OCI-LY7 (cell line): ENCODE measurements at regions not wholly inside any gene's neighbourhood (a gene's known extent, or its start where the extent isn't known, plus 50 kb on each side); places are given as distances from the start of the nearest gene placed in this dataset.

ENCODE experiments used
- CTCF ChIP-seq: fragments of 200-600 bp; sonication (generic); conservative IDR thresholded peaks from 2 replicates; pipeline ENCODE4 v1.5.1; 2014; ENCODE audit warnings: mild to moderate bottlenecking, antibody characterized with exemption, low read length, moderate library complexity, mixed read lengths
- EZH2phosphoT487 ChIP-seq: fragments of 200-600 bp; sonication (generic); IDR thresholded peaks from 2 replicates; pipeline ENCODE4 v1.6.1; 2018; ENCODE audit warnings: low read depth, borderline replicate concordance, mild to moderate bottlenecking, mixed run types, antibody characterized with exemption, low read length, moderate library complexity, mixed read lengths

GRCh38 chr11:115682101-115682500 lies 177.9 kb upstream of the CADM1 start:
- TF ChIP-seq CTCF, result no peak
- no peak for TF ChIP-seq EZH2phosphoT487
